A549 (cell line): ENCODE measurements at regions not wholly inside any gene's neighbourhood (a gene's known extent, or its start where the extent isn't known, plus 50 kb on each side); places are given as distances from the start of the nearest gene placed in this dataset.

ENCODE experiments used
- BCL3 ChIP-seq: fragments of >200 bp; sonication (Bioruptor Twin); formaldehyde crosslinking; IDR thresholded peaks from 3 replicates; pipeline ENCODE4 v1.6.1; 2016
- HMGXB4 ChIP-seq: fragments of 250-450 bp; sonication (Bioruptor Pico); IDR thresholded peaks from 2 replicates; pipeline ENCODE4 v1.5.0; 2021; ENCODE audit warnings: mild to moderate bottlenecking, moderate library complexity, borderline replicate concordance
- JUNB ChIP-seq: fragments of >200 bp; sonication (Bioruptor Twin); formaldehyde crosslinking; IDR thresholded peaks from 2 replicates; pipeline ENCODE4 v1.6.1; 2016
- MAX ChIP-seq: IDR thresholded peaks from 2 replicates; pipeline ENCODE4 v1.6.1; 2012
- POLR2A ChIP-seq: IDR thresholded peaks from 2 replicates; pipeline ENCODE4 v1.6.1; 2012; ENCODE audit warnings: mild to moderate bottlenecking, low read length
- RCOR1 ChIP-seq: fragments of 150-350 bp; IDR thresholded peaks from 2 replicates; pipeline ENCODE4 v1.6.1; 2014; ENCODE audit warnings: antibody characterized with exemption, low read length, low read depth
- ZNF302 ChIP-seq: fragments of 250-450 bp; sonication (Bioruptor Pico); IDR thresholded peaks from 2 replicates; pipeline ENCODE4 v1.9.0; 2021; ENCODE audit warnings: inconsistent platforms, mild to moderate bottlenecking, moderate library complexity
- TF ChIP-seq, protein P1 (sequence below): fragments of >200 bp; sonication (Bioruptor Twin); formaldehyde crosslinking; IDR thresholded peaks from 3 replicates; pipeline ENCODE4 v1.5.1; 2016

- TF ChIP-seq ZNF302 (CRISPR knock-in tag) (no peak), BCL3 (no peak), HMGXB4 (CRISPR knock-in tag) (no peak), POLR2A (no peak), JUNB (no peak), RCOR1 (no peak), MAX (no peak)
- TF ChIP-seq, protein P1, sequence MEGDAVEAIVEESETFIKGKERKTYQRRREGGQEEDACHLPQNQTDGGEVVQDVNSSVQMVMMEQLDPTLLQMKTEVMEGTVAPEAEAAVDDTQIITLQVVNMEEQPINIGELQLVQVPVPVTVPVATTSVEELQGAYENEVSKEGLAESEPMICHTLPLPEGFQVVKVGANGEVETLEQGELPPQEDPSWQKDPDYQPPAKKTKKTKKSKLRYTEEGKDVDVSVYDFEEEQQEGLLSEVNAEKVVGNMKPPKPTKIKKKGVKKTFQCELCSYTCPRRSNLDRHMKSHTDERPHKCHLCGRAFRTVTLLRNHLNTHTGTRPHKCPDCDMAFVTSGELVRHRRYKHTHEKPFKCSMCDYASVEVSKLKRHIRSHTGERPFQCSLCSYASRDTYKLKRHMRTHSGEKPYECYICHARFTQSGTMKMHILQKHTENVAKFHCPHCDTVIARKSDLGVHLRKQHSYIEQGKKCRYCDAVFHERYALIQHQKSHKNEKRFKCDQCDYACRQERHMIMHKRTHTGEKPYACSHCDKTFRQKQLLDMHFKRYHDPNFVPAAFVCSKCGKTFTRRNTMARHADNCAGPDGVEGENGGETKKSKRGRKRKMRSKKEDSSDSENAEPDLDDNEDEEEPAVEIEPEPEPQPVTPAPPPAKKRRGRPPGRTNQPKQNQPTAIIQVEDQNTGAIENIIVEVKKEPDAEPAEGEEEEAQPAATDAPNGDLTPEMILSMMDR: no peak
Observed at GRCh38 chr16:48004141-48004695, 151.6 kb downstream of the ABCC12 start.
